Stimulated activated CD4-positive, alpha-beta T cell treated with anti-CD3 and anti-CD28 coated beads, Interleukin-1b, Interleukin-23, amount 100 ng/mL, for 48 hours (primary cell): ENCODE measurements at regions not wholly inside any gene's neighbourhood (a gene's known extent, or its start where the extent isn't known, plus 50 kb on each side); places are given as distances from the start of the nearest gene placed in this dataset.
"Not testable (repeated sequence)": the region's sequence is repeated elsewhere in the genome, so short reads cannot be mapped to it uniquely, and the experiment has no call there.

ENCODE experiments used
- DNase-seq: peaks from one replicate; pipeline ENCODE4 v3.0.0-alpha.2; 2020

DNA sequence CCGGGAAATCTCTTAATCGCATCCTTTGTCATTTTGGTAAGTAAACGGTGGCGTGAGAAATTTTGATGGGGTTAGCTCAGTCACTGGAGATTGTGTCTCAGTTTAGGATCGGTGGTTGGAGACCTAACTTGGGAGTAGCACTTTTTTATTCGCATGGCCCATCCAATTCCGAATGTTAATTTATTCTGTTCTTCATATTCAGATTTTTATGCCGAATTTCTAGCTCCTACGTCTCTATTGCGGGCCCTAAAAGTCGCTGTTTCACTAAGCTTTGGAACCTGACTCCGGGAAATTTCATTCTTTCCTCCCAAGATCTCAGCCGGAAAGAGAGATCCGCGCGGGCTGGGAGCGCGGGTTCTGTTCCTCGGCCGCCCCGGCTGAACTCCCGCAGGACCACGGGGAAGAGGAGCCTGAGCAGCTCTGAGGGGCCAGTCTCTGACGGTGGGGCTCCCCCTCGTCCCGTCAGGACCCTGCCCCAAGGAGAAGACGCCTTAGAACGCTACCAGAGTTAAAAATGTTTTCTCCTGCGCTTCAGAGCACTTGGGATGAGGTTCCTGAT, 279.7 kb downstream of the FAM72C start:
- DNase-seq: no peak

DNA sequence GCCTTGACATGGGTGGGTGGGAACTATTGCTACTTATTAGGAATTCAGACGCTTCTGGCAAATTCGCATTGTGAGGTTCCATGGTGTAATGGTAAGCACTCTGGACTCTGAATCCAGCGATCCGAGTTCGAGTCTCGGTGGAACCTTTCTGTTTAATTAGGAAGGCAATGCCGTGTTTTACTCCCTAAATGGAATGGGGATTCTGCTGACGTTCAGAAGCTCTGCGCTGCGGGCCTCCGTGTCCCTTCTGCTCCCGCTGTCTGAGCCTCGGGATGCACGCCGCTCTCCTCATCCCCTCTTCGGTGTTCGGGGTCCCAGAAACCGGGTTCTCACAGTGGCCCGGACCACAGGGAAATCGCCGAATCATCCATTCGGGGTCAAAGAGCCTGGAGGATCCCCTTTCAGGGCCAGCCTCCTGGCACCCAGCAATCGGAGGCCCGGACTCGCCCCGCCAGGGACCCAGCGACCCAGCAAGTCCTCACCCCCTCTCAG, 280.3 kb downstream of the FAM72C start:
- no peak for DNase-seq

DNA sequence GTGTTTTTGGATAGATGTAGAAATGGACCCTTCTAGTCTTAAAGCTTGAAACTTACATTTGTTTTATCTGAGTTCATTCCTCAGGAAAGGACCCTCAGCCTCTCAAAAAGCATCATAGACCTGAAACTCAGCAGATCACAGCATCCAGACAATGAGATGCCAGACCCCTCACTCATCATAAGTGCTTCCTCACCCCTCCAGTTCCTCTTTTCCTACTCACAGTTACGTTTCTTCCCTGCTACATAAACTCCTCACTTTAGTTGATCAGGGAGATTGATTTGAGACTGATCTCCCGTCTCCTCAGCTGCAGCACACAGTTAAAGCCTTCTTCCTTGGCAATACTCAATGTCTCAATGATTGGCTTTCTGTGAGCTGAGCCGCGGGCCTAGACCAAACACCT, 282.0 kb downstream of the FAM72C start:
- no peak for DNase-seq

DNA sequence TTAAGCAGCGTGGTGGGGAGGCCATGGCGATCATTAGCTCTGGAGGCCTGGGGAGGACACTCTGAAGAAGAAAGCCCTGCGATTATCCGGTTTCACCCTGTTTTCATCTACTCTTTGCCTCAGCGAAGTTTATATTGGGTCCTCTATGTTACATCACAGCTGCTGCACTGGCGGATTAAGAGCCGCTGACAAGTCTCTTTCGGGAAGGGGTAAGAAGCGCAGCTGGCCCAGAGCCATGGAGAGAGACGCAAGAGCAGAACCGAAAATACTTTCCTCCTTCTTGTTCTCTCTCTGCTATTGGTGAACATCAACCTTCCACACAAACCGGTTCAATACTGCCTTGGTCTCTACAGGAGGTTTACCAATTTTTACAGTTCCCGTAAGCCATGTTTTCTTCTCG, 291.5 kb downstream of the FAM72C start:
- no peak for DNase-seq

DNA sequence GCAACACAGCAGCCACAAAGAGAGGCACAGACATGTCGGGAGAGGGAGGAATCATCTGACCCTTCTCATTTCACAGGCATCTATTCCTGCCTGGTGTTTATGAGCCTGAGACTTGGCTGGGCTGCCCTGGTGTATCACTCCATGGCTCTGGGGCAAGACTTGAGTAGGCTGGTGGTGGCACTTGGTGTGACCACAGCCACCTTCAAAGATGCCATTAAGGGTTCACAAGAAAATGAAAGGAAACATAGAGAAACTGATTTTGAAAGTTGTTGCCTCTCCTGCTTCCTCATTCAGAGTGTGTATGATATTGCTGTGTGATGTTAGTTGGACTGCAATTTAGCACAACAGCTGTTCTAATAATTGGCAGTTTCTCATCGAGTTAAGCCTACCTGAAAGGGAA, 298.8 kb downstream of the FAM72C start:
- DNase-seq: no peak

DNA sequence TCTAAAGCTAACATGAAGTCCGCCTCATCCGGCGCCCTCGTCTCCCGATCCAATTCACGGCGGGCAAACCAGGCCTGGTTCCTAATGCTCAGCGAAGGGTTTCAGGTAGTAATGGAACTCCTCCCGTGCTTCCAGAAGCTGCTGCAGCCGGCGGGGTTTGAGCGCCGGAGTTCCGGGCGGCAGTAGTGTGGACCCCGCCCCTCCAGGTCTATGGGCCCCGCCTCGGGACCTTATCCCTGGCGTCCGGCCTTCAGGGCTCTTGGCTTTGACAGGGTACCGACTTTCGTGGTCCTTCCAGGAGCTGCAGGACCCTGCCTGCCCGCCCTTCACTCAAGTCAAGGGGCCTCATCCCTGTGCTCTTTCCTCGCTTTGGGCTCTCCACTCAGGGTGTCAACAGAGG, 304.1 kb downstream of the FAM72C start:
- DNase-seq: no peak

DNA sequence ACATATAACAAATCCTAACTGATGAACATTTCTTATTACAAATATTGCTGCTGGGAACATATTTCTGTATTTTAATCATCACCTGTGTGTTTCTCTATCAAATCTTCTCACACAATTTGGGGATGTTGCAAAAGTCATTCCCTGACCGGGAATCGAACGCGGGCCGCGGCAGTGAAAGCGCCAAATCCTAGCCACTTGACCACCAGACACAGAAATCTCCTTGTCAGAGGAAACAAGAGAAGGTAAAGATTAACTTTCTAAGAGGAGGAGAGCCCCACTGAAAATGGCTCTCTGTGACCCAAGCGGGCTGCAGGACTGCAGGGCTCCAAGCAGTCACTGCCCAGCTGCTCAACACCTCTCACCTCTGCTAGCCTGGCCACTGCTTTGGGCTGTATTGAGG, 304.9 kb downstream of the FAM72C start:
- DNase-seq: no peak

DNA sequence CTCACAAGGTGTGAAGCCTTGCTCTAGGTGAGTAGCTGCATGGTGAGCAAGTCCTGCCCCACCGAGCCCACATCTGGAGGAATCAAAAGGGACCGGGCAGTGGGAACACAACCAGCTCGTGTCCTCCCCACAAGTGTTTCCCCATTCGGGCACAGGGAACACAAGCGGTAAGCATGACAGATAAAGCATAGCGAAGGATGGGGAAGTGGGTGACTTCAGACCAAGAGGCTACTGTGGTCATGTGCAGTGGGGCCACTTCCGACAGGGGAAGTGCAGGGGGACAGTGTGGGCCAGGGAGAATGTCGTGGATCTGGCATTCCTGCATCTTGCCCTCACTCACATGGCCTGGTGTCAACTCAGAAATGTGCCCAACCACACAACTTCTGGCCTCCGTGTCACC, 306.2 kb downstream of the FAM72C start:
- DNase-seq: no peak

DNA sequence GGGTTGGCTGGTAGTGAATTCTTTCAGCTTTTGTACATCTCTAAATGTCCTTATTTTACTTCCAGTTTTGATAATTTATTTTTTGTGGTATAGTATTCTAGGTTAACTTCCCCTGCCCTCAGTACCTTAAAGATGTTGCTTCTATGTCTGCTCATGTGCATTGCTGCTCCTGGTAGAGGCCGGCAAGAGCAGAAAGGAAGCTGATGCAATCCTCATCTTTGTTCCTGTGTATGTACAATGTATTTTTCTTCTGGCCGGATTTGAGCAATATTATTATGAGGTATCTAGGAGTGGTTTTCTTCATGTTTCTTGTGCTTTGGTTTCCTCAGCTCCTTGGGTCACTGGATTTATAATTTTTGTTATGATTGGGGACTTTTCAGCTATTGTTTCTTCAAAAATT, 308.7 kb downstream of the FAM72C start:
- not testable (repeated sequence) for DNase-seq

DNA sequence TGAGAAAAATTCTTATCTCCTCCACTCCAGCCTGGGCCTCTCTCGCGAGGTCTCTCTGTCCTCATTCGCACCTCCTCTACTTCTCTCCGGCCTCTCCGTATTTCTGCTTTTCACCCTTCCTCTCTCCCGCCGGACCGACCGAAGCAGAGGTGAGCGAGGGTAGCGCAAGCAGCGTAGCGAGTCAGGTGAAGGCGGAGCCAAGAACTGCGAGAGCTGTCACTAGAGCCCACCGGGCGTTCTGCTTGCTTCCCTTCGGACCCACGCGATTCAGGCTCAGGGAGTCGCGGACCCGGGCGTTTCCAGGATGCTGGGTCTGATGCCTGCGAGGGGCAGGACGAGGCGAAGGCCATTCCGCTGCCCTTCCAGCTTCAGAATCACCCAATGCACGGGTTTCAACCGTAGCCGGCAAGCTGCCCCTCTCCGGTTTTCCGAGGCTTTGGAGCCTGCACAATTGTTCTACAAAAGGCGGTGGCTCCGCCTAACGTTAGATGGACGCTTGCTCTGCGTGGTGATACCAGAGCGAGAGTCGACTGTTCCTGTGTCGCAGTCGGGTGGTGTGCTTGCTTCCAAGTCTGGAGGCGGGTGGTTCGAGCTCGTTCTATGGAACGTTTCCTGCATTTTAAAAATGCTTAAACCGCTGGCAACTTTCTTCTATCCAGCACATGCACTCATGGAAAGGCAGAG, 310.2 kb downstream of the FAM72C start:
- DNase-seq: no peak

DNA sequence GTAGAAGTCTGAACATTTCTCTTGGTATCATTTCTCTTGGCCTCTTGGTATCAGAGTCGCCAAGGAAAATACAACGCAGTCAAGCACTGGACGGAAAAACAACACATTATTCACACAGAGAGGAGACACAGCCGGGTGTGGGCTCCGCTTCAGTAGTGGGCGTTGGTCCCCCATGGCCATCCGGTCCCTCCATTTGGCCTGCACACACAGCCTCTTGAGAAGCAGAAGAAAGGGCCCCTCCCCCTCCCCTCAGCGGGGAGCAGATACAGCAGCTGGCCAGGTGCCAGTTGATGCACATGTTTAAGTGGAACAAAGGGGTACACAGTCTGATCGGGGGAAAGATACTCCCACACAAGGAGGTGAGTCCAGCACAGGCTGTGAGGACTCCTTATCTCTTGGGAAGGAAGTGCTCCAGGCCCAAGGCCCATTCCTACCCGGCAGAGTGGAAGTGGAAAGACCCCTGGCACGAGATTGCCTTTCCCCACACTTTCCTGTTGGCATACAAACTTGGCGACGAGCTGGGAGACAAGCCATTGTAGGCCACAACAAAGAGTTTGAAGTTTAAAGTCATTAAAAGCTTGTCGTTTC, 311.3 kb downstream of the FAM72C start:
- no peak for DNase-seq

DNA sequence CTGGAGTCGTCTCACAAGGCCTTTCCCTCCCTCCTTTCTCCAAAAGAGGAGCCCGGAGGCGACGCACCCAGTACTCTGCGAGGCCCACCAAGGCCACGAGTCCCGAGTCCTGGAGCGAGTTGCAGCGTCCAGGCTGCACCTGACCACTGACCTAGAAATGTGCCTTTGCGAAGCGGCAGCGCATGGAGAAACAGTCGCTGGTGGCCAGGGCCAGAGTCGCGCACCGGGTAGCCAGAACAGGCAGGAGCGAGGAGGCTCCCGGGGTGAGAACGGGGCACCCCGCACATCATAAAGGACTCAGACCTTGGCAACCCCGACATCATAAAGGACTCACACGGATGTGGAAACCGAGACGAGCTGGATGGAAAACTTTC, 318.4 kb downstream of the FAM72C start:
- no peak for DNase-seq

DNA sequence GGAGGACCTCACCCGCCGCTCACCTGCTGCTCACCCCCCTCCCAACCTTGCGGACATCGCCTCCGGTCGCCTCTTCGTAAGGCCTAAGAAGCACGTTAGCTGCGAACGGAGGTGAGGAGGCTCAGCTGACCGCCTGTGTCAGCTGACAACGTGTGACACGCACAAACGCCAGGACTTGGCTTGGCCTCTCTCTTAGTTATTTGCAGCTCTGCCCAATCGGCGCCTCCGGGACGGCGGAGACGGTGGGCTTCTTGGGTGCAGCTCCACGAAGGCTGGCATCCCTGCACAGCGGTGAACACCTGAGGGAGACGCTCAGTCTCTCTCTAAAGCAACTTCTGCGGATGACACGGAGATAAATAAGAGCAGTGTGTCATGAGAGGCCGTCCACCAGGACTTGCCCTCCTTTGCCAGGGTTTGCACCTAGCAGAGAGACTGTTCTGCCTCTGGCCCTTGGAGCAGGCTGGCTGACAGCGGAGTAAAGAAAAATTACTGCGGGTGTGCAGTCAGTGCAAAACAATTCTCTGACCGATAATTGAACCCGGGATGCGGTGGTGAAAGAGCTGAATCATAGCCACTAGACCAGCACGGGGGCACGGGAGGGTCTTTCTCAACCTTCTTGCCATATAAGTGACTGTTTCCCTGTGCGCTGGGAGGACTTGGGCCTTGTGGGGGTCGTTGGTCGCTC, 318.9 kb downstream of the FAM72C start:
- DNase-seq: no peak

DNA sequence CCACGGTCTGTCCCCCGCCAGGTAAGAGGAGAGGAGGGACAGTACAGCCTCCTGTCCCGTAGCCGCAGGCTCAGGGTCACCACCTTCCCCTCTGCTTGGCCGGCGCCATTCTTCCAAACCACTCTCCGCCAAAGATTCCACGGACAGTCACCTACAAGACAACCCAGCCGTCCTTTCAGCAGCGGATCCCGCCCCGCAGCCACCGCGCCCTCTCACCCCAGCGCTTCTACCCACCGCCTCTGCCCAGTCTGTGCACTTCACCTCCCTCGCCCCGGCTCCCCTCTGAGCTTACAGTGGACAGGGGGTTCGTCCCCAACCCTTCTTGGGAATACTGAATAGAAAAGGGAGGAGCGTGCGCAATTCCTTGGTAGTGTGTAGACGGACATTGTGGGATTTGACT, 319.6 kb downstream of the FAM72C start:
- DNase-seq: no peak

DNA sequence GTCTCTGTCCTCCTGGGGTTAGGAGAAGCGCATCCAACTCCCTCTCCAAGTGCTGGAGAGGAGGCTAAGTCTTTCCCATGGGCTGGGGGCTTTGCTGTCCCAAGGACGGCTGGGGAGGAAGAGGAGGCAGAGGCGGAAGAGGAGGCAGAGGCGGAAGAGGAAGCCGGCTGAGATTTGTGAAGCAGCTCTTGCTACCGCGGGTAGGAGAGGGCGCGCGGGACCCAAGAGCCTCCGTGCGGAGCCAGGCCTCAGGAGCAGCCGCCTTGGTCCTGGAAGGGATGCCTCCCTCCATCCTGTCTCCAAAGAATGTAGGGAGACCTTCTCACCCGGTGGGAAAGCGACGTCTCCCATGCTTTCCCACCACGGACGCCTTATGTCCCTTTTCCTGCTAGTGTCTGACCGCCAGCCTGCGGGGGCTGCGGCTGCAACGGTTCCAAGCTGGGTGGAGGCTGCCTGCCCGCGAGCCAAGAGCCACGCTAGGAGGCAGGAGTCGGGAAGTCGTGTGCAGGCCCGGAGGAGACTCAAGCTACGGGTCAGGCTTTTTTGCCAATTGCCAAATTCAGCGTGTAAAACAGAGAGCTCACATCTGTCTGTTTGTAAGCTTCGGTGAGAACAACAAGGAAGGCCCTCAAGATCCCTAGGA, 320.3 kb downstream of the FAM72C start:
- no peak for DNase-seq

DNA sequence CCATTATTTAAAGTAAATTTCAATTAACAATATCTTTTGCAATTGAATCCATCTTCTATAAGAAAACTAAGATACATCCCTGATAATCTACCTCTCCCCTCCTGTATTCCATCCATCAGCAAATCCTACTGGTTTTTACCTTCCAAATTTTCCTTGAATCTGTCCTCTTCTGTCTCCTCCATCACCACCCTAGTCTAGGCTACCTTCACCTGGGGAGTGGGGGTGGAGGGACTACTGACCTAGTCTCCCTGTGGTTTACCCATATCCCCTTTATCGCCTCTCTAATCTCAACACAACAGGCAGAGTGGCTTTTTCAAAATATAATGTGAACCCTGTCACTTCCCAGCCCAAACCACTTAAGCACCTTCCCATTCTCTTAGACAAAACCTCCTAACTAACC, 327.8 kb downstream of the FAM72C start:
- not testable (repeated sequence) for DNase-seq

DNA sequence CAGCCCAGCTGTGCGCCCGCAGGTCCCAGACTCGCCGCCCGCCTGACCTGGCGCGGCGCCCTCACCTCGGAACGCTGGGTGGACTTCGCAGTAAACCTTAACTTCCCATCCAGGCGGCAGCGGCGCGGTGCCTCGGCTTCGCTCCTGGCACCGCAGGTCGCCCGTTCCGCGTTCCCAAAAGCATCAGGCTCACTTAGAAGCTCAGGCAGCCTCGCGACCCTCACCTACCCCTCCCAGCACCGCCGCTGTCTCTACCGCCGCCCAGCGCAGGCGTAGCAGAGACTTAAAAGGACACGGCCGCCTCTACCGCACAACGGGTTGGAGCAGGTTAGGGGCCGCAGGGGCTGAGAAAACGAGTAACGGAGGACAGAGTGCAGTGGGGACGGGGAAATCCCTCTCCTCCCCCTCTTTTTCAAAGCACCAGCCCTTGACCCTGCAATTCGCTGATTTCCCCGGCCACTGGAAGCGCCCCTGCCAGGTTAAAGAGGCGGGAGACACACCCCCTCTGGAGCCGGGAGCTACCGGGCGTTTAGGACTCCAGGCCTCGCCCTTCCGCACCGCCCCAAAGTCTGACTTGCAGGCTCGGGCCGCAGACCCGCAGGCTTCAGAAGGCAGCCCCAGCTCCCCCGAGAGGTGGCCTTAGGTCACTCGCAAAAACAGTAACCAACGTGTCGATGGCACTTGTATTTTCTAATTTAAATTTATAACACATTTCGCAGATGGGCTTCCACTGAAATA, 328.5 kb downstream of the FAM72C start:
- DNase-seq: no peak

DNA sequence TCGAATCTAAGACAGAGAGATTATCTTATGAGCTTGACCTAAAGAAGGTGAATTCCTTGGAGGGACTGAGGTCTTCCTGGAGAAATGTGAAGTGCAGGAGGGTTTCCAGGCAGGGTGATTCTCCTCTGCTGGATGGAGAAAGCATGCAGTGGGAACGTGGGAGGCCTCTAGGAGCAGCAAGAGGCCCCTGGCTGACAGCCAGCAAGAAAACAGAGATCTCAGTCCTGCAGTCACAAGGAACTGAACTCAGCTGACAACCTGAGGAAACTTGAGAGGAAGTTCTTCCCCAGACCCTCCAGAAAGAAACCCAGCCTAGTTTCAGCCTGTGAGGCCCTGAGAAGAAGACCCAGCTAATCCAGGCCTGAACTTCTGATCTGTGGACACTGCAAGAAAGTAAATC, 345.9 kb downstream of the FAM72C start:
- no peak for DNase-seq

DNA sequence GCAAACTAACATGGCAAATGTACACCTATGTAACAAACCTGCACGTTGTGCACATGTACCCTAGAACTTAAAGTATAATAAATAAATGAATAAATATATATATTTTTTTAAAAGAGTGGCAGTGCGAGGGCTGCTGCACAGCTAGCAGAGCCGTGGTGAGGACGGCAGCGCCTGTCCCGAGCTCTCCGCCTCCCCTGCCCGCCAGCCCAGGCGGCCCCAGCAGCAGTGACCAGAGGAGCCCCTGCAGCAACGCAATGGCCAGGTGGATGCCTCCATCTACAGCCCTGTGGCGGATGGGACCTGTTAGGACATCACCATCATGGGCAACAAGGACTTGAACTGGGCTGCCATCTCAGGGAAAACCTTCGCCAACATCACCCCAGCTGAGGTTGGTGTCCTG, 351.9 kb downstream of the FAM72C start:
- no peak for DNase-seq

DNA sequence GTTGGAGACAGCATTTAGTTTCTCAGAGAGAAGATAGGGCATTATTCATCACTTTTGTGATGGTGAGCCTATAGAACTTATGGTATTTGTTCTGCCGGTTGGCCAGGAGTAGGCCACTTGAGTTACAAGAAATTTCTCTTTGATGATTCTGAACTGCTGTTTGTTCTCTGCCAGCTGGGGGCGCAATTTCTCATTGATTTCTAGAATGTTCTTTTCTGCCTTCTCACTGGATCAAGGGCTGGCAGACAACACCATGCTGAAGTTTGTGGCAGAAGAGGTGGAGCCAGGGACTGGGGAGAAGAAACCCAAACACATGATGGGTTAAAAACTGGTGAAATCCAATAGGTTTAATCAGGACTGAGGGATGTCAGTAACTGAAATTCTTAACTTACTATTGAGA, 360.6 kb downstream of the FAM72C start:
- no peak for DNase-seq

DNA sequence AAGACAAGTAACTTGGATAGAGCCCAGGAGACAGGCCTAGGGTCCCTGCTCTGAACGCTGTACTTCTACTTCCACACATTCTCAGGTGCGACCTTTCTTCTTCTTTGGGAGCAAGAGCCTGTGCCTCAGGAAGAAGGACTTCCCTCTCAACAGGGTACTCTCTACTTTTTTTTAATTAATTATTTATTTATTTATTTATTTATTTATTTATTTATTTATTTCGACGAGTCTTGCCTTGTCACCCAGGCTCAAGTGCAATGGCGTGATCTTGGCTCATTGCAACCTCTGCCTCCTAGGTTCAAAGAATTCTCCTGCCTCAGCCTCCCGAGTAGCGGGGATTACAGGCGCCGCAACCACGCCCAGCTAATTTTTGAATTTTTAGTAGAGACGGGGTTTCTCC, 361.6 kb downstream of the FAM72C start:
- DNase-seq: no peak

DNA sequence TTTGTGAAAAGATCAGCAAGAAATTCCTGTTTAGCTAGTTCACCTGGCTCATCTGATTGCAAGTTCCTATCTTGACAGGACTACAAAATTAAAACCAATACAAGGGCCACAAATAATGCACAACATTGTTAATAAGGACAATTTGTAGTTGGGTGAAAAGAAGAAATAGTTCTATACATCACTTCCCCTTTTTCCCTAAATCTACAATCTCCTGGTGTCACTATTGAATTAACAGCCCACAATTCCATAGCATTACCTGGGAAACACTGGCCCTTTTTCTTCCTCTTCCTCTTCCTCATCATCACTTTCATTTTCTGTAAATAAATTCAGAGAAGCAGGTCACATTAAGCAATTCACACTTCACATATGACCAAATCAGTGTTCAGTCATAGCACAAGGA, 366.9 kb downstream of the FAM72C start:
- DNase-seq: no peak

DNA sequence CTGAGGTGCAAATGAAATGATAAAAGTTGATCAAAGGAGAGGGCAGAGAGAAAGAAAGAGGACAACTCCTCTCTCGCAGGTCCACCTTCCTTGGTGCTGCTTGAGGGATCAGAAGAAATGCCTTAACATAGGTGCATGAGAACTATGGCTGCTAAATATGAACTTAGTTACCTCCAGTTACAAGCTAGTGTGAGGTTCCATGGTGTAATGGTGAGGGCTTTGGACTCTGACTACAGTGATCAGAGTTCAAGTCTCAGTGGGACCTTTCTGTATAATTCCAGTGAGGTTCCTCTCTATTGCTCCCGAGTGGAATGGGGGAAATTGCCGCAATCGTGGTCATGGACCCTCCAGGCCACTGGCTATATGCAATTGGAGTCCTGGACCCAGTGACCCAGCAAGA, 387.3 kb downstream of the FAM72C start:
- no peak for DNase-seq
